Adrenal gland (tissue), 9 donors: ENCODE measurements at regions not wholly inside any gene's neighbourhood (a gene's known extent, or its start where the extent isn't known, plus 50 kb on each side); places are given as distances from the start of the nearest gene placed in this dataset.

Source experiments
- DNase-seq, 7 donors: peaks; one replicate each; pipeline ENCODE4 v3.0.0-alpha.2; 2019 to 2020
- H3K27ac ChIP-seq, 5 donors: fragments of 200-600 bp; sonication (generic) in 4 of 5; 1 replicate in 3 of 5; 2 replicates in 2 of 5; pipeline versions ENCODE4 v1.5.1 to v1.8.0; 2016 to 2020; ENCODE audit warnings: mild to moderate bottlenecking in 1 of 5
- H3K27me3 ChIP-seq: fragments of 200-600 bp; 2 replicates; pipeline ENCODE4 v1.8.0; 2021
- H3K36me3 ChIP-seq, 2 donors: fragments of 200-600 bp; replicated peaks in 1 of 2; 1 replicate in 1 of 2; 2 replicates in 1 of 2; pipeline versions ENCODE4 v1.5.1 to v1.8.0; 2018 to 2022
- H3K4me1 ChIP-seq, 2 donors: fragments of 200-600 bp; replicated peaks in 1 of 2; 1 replicate in 1 of 2; 2 replicates in 1 of 2; pipeline versions ENCODE4 v1.5.1 to v1.8.0; 2018 to 2021
- H3K4me3 ChIP-seq, 4 donors: fragments of 200-600 bp; sonication (generic) in 3 of 4; one replicate each; pipeline ENCODE4 v1.5.1; 2016 to 2018
- H3K9me3 ChIP-seq, 3 donors: fragments of 200-600 bp; sonication (generic) in 1 of 3; replicated peaks in 1 of 3; 1 replicate in 2 of 3; 2 replicates in 1 of 3; pipeline versions ENCODE4 v1.5.1 to v1.8.0; 2016 to 2021
- CTCF ChIP-seq, 6 experiments: fragments of 450-650 bp in 4 of 6; fragments of 200-600 bp in 2 of 6; sonication (generic) in 1 of 6; IDR thresholded peaks; 1 replicate in 5 of 6; 2 replicates in 1 of 6; pipeline versions ENCODE4 v1.5.1 to v1.8.0; 2016 to 2021; ENCODE audit warnings: antibody characterized with exemption in 6 of 6, mild to moderate bottlenecking in 2 of 6, moderate library complexity in 1 of 6
- POLR2A ChIP-seq, 2 donors: fragments of 450-650 bp; IDR thresholded peaks; one replicate each; pipeline ENCODE4 v1.6.1; 2017; ENCODE audit warnings: antibody characterized with exemption in 2 of 2, mild to moderate bottlenecking in 2 of 2, moderate library complexity in 1 of 2
- WGBS, 4 donors: extraction: QIAGEN DNeasy Blood & Tissue Kit in 2 of 4; methylation state at CpG; one replicate each; pipeline versions ENCODE4 v1.1.5 to v1.1.7; 2013 to 2017; 5-methylcytosine and 5-hydroxymethylcytosine counted together
- intact Hi-C, 2 donors: fragments of 100-400 bp; cut with DNase I; formaldehyde crosslinking; loops; one replicate each; pipeline versions ENCODE4 v1.14.1 to v1.15.0; 2022 to 2023
- donor health status: healthy with polysubstance abuse.
- donor health status: Bipolar disorder and iron deficiency.
- donor health status: DM: yes; HTN: yes; CAD: no.
- donor health status: DM: no; HTN: no; CAD: no.
- donor health status: DM: no; HTN: no; CAD: no.

- 46 to 69% (median 58%) methylated on average over 1 to 2 of the region's 2 CpGs for WGBS, 4 donors
- no peak for TF ChIP-seq CTCF (IDR thresholded peaks at IDR 0.05)
- no peak for TF ChIP-seq POLR2A (IDR thresholded peaks at IDR 0.05)
- Histone ChIP-seq H3K4me1 (no peaks in the 10 kb centered on the region), H3K4me3 (no peak overlapping the region), H3K9me3 (no peaks in the 10 kb centered on the region), H3K27me3 (no peaks in the 10 kb centered on the region), H3K36me3 (no peaks in the 10 kb centered on the region), H3K27ac (no peak overlapping the region)
- no peak for DNase-seq
- intact Hi-C loops, result no loop called here
These were observed 131.2 kb downstream of the MXRA5 start for GRCh38 chrX:3215249-3215648.

GRCh38 chrX:3206314-3206713 lies 140.1 kb downstream of the MXRA5 start:
- 85 to 93% (median 87%) methylated on average over 6 of the region's 6 CpGs for WGBS, 4 donors
- DNase-seq, result no peak
- Histone ChIP-seq H3K9me3 (no peaks in the 10 kb centered on the region), H3K27ac (no peak overlapping the region), H3K4me1 (no peaks in the 10 kb centered on the region), H3K4me3 (no peak overlapping the region), H3K36me3 (no peaks in the 10 kb centered on the region), H3K27me3 (no peaks in the 10 kb centered on the region)
- intact Hi-C loops, result no loop called here
- no peak for TF ChIP-seq POLR2A (IDR thresholded peaks at IDR 0.05)
- TF ChIP-seq CTCF (IDR thresholded peaks at IDR 0.05), result no peak

GRCh38 chrX:3204606-3205005 lies 141.8 kb downstream of the MXRA5 start:
- Histone ChIP-seq H3K27me3 (no peaks in the 10 kb centered on the region), H3K4me3 (no peak overlapping the region), H3K9me3 (no peaks in the 10 kb centered on the region), H3K36me3 (no peaks in the 10 kb centered on the region), H3K4me1 (no peaks in the 10 kb centered on the region), H3K27ac (no peak overlapping the region)
- intact Hi-C loops, result no loop called here
- TF ChIP-seq POLR2A (IDR thresholded peaks at IDR 0.05) (no peak), CTCF (IDR thresholded peaks at IDR 0.05) (no peak)
- 43 to 49% (median 46%) methylated on average over 5 of the region's 5 CpGs for WGBS, 4 donors
- peak in 1 of 7 donors; percentile 2 for DNase-seq

DNA sequence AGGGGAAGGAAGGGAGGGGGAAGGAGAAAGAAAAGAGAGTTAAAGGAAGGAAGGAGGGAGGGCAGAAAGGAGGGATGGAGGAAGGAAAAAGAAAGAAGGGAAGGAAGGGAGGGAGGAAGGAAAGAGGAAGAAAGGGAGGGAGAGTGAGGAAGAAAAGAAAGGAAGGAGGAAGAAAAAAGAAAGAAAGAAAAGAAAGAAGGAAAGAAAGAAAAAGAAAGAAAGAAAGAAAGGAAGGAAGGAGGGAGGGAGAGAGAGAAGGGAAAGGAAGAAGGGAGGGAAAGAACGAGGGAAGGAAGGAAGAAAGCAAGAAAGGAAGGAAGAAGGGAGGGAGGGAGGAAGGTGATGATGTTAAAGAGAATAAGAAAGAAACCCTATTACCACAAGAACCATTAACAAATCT lies 150.6 kb downstream of the MXRA5 start:
- no peak overlapping the region for H3K27ac ChIP-seq
- intact Hi-C loops, result no loop called here
- 0 to 61% (median 57%) methylated on average over 1 of the region's 1 CpG for WGBS, 4 donors
- H3K27me3 ChIP-seq, result peaks cover 4% of the 10 kb centered on the region
- no peaks in the 10 kb centered on the region for H3K4me1 ChIP-seq
- no peaks in the 10 kb centered on the region for H3K9me3 ChIP-seq
- H3K36me3 ChIP-seq, result no peaks in the 10 kb centered on the region
- DNase-seq, result no peak
- TF ChIP-seq POLR2A (IDR thresholded peaks at IDR 0.05) (no peak), CTCF (IDR thresholded peaks at IDR 0.05) (no peak)
- no peak overlapping the region for H3K4me3 ChIP-seq
